Activated CD4-positive, alpha-beta memory T cell treated with anti-CD3 and anti-CD28 coated beads for 36 hours (primary cell): ENCODE measurements at regions not wholly inside any gene's neighbourhood (a gene's known extent, or its start where the extent isn't known, plus 50 kb on each side); places are given as distances from the start of the nearest gene placed in this dataset.
"Not testable (repeated sequence)": the region's sequence is repeated elsewhere in the genome, so short reads cannot be mapped to it uniquely, and the experiment has no call there.

Experiments
- CTCF ChIA-PET: fragments of 350-600 bp; sonication (Branson Sonifier 250); formaldehyde crosslinking; loops from one replicate; lab custom pipeline; 2021; ENCODE audit warnings: antibody characterized with exemption, inconsistent platforms; lab: Charles Lee
- POLR2A ChIA-PET: fragments of 350-600 bp; sonication (Branson Sonifier 250); formaldehyde crosslinking; loops from one replicate; lab custom pipeline; 2021; ENCODE audit warnings: antibody characterized with exemption; lab: Charles Lee
- DNase-seq: peaks from one replicate; pipeline ENCODE4 v3.0.0-alpha.2; 2020
- H3K27ac Mint-ChIP-seq: one replicate; pipeline ENCODE4 v1.8.0; 2021; ENCODE audit warnings: mixed read lengths
- H3K27me3 Mint-ChIP-seq: one replicate; pipeline ENCODE4 v1.8.0; 2021; ENCODE audit warnings: mixed read lengths
- H3K36me3 Mint-ChIP-seq: one replicate; pipeline ENCODE4 v1.8.0; 2021; ENCODE audit warnings: mixed read lengths
- H3K4me1 Mint-ChIP-seq: one replicate; pipeline ENCODE4 v1.8.0; 2021; ENCODE audit warnings: low read depth, mixed read lengths
- H3K4me3 Mint-ChIP-seq: one replicate; pipeline ENCODE4 v1.8.0; 2021; ENCODE audit warnings: mild to moderate bottlenecking, mixed read lengths
- H3K9me3 Mint-ChIP-seq: one replicate; pipeline ENCODE4 v1.8.0; 2021; ENCODE audit warnings: mixed read lengths
- intact Hi-C: fragments of 100-400 bp; cut with micrococcal nuclease; formaldehyde crosslinking; loops from one replicate; pipeline ENCODE4 v1.15.1; 2023

DNA sequence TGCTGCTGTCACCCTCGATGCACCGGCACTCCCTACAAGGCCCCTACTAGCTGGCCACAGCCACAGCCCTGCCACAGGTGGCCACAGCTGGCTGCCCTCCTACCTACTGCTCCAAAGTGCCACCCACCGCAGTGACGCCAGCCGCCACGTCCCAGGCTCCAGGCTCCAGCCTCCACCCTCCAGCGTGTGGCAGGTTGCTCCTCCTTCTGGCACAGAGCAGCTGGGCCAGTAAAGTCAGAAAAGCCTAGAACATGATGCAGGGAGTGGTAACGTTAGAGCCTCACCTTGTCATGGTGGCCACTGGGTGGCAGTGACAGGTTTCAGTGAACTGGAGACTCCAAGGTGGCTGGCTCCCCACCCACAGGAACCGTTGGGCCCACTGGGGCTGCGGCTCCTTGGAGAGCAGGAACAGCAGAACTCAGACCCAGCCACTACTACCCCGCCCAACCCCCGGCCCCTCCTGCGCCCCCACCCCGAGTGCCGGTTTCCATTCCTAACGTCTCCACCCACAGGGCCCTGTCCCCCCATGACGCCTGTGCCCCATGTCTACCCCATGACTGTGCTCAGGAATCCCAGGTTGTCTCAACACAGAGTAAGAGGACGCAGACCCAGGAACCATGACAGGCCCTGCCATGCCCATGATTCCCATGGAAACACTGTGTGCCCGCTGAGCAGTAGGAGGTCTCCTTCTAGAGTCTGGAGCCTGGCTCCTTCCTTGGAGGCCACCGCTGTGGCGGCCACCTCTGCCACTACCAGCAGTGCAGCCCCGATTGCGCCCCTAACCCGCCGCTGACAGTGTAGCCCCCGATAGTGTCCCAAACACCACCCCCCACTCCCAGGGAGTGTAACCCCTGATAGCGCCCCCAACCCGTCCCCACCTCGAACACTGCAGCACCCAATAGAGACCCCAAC is 52.3 kb upstream of the ZNF33B start:
- POLR2A ChIA-PET = no interaction called here
- peaks cover 9% of the 10 kb centered on the region for H3K4me1 Mint-ChIP-seq
- intact Hi-C loops = no loop called here
- no peak overlapping the region for H3K27ac Mint-ChIP-seq
- no peaks in the 10 kb centered on the region for H3K9me3 Mint-ChIP-seq
- no peaks in the 10 kb centered on the region for H3K27me3 Mint-ChIP-seq
- CTCF ChIA-PET = no interaction called here
- no peak for DNase-seq
- H3K36me3 Mint-ChIP-seq = no peaks in the 10 kb centered on the region
- H3K4me3 Mint-ChIP-seq = no peak overlapping the region

- Mint-ChIP-seq H3K27ac (no peak overlapping the region), H3K27me3 (no peaks in the 10 kb centered on the region), H3K4me1 (peaks cover 9% of the 10 kb centered on the region), H3K4me3 (no peak overlapping the region), H3K9me3 (no peaks in the 10 kb centered on the region), H3K36me3 (no peaks in the 10 kb centered on the region)
- intact Hi-C loops = no loop called here
- no peak for DNase-seq
- ChIA-PET CTCF (no interaction called here), POLR2A (no interaction called here)
These were observed 53.2 kb upstream of the ZNF33B start for GRCh38 chr10:42691361-42692120.

DNA sequence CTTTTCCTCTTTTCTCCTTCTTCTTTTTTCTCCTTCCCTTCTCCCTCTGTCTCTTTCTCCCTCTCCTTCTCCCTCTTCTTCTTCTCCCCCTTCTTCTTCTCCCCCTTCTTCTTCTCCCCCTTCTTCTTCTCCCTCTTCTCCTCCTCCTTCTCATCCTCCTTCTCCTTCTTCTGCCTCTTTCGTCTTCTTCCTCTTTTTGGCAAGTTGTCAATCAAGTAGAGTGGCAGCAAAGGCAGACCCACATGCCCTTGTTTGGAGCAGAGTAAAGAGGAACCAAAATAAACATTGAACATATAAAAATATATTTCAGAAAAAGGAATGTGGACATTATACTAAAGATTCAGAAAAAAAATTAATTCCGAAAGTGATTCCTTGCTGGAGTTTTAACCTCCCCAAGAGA is 59.6 kb upstream of the ZNF33B start:
- H3K9me3 Mint-ChIP-seq = no peaks in the 10 kb centered on the region
- H3K36me3 Mint-ChIP-seq = no peaks in the 10 kb centered on the region
- H3K4me1 Mint-ChIP-seq = no peaks in the 10 kb centered on the region
- H3K4me3 Mint-ChIP-seq = no peak overlapping the region
- ChIA-PET CTCF (no interaction called here), POLR2A (no interaction called here)
- intact Hi-C loops = no loop called here
- DNase-seq = no peak
- H3K27ac Mint-ChIP-seq = no peak overlapping the region
- peaks cover 14% of the 10 kb centered on the region for H3K27me3 Mint-ChIP-seq

GRCh38 chr10:42707234-42707633 is 68.9 kb upstream of the ZNF33B start:
- ChIA-PET POLR2A (no interaction called here), CTCF (no interaction called here)
- Mint-ChIP-seq H3K4me3 (no peak overlapping the region), H3K27ac (no peak overlapping the region), H3K4me1 (no peaks in the 10 kb centered on the region), H3K36me3 (no peaks in the 10 kb centered on the region), H3K27me3 (peaks cover 7% of the 10 kb centered on the region), H3K9me3 (no peaks in the 10 kb centered on the region)
- no peak for DNase-seq
- intact Hi-C loops = no loop called here

GRCh38 chr10:42719339-42719738 is 63.3 kb upstream of the BMS1 start:
- H3K27me3 Mint-ChIP-seq = peaks cover 12% of the 10 kb centered on the region
- H3K36me3 Mint-ChIP-seq, H3K9me3 Mint-ChIP-seq, H3K4me3 Mint-ChIP-seq, H3K4me1 Mint-ChIP-seq, CTCF ChIA-PET, H3K27ac Mint-ChIP-seq, intact Hi-C loops, POLR2A ChIA-PET, DNase-seq: not testable (repeated sequence)

GRCh38 chr10:42722575-42722974 is 60.0 kb upstream of the BMS1 start:
- no peak overlapping the region for H3K4me3 Mint-ChIP-seq
- DNase-seq = no peak
- H3K27me3 Mint-ChIP-seq = peaks cover 12% of the 10 kb centered on the region
- no peaks in the 10 kb centered on the region for H3K36me3 Mint-ChIP-seq
- peaks cover 2% of the 10 kb centered on the region for H3K4me1 Mint-ChIP-seq
- CTCF ChIA-PET = no interaction called here
- intact Hi-C loops = no loop called here
- POLR2A ChIA-PET = interaction anchor here (0.6 kb wide), 1 partner anchor 103 kb away, joined by 3 read pairs; no protein-coding TSS in a partner anchor
- no peak overlapping the region for H3K27ac Mint-ChIP-seq
- no peaks in the 10 kb centered on the region for H3K9me3 Mint-ChIP-seq

GRCh38 chr10:42723549-42723948 is 59.0 kb upstream of the BMS1 start:
- H3K4me3 Mint-ChIP-seq, intact Hi-C loops, H3K27ac Mint-ChIP-seq, H3K9me3 Mint-ChIP-seq, CTCF ChIA-PET, H3K4me1 Mint-ChIP-seq, H3K36me3 Mint-ChIP-seq, POLR2A ChIA-PET: not testable (repeated sequence)
- DNase-seq = peak; percentile 19
- H3K27me3 Mint-ChIP-seq = peaks cover 15% of the 10 kb centered on the region

GRCh38 chr10:42724660-42725059 is 57.9 kb upstream of the BMS1 start:
- H3K4me3 Mint-ChIP-seq, POLR2A ChIA-PET, H3K36me3 Mint-ChIP-seq, H3K27ac Mint-ChIP-seq, intact Hi-C loops, CTCF ChIA-PET, DNase-seq, H3K4me1 Mint-ChIP-seq, H3K9me3 Mint-ChIP-seq: not testable (repeated sequence)
- peaks cover 15% of the 10 kb centered on the region for H3K27me3 Mint-ChIP-seq

DNA sequence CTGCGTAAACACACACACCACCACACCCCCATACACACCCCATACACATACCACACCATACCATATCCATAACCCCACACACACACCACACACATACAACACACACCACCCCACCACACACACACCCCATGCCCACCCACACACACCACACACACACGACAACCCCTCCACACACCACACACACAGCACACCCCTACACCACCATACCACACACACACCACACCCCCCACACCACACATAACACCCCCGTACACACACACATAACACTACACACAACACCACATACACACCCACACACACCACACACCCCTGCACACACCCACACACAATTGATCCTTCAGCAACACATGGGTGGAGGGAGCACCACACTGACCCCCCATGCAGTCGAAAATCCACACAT is 50.3 kb upstream of the BMS1 start:
- intact Hi-C loops = no loop called here
- POLR2A ChIA-PET = no interaction called here
- no peak for DNase-seq
- Mint-ChIP-seq H3K27me3 (peaks cover 10% of the 10 kb centered on the region), H3K9me3 (no peaks in the 10 kb centered on the region), H3K36me3 (no peaks in the 10 kb centered on the region), H3K27ac (no peak overlapping the region), H3K4me3 (no peak overlapping the region), H3K4me1 (no peaks in the 10 kb centered on the region)
- CTCF ChIA-PET = no interaction called here
